Suprapubic skin (tissue), 4 donors: ENCODE measurements at regions not wholly inside any gene's neighbourhood (a gene's known extent, or its start where the extent isn't known, plus 50 kb on each side); places are given as distances from the start of the nearest gene placed in this dataset.

ENCODE experiments used
- EP300 ChIP-seq: sonication (generic); formaldehyde crosslinking; IDR thresholded peaks from one replicate; pipeline ENCODE4 v1.6.1; 2017; ENCODE audit warnings: antibody characterized with exemption
- POLR2A ChIP-seq, 2 donors: fragments of 450-650 bp; IDR thresholded peaks; one replicate each; pipeline ENCODE4 v1.6.1; 2017; ENCODE audit warnings: antibody characterized with exemption in 2 of 2, mild to moderate bottlenecking in 2 of 2, moderate library complexity in 2 of 2
- POLR2AphosphoS5 ChIP-seq, 3 donors: sonication (generic); formaldehyde crosslinking; IDR thresholded peaks; one replicate each; pipeline ENCODE4 v1.6.1; 2017; ENCODE audit warnings: antibody characterized with exemption in 3 of 3
- TF ChIP-seq, protein P1 (sequence below), 2 donors: fragments of 200-600 bp in 1 of 2; fragments of 450-650 bp in 1 of 2; sonication (generic) in 1 of 2; IDR thresholded peaks; one replicate each; pipeline ENCODE4 v1.5.1; 2016 to 2019; ENCODE audit warnings: antibody characterized with exemption in 2 of 2, mild to moderate bottlenecking in 1 of 2, moderate library complexity in 1 of 2

DNA sequence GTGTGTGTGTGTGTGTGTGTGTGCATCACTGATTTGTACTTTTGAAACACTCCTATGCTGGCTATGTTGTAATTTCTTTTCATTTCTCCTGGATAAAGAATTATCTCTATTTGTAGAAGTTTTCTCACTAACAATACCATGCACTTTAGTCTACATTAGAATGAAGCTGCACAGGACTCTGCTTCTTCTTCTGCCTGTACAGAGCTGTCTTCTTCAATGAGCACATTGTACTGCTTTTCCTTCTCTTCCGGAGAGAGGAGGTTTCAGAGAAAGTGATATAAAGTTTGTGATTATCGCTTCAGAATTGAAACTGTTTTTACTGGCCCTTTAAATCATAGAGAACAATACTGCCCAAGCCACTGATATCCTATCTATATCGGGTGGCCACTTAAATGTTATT lies 677.0 kb downstream of the NR2F1-AS1 start:
- TF ChIP-seq, protein P1, sequence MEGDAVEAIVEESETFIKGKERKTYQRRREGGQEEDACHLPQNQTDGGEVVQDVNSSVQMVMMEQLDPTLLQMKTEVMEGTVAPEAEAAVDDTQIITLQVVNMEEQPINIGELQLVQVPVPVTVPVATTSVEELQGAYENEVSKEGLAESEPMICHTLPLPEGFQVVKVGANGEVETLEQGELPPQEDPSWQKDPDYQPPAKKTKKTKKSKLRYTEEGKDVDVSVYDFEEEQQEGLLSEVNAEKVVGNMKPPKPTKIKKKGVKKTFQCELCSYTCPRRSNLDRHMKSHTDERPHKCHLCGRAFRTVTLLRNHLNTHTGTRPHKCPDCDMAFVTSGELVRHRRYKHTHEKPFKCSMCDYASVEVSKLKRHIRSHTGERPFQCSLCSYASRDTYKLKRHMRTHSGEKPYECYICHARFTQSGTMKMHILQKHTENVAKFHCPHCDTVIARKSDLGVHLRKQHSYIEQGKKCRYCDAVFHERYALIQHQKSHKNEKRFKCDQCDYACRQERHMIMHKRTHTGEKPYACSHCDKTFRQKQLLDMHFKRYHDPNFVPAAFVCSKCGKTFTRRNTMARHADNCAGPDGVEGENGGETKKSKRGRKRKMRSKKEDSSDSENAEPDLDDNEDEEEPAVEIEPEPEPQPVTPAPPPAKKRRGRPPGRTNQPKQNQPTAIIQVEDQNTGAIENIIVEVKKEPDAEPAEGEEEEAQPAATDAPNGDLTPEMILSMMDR (IDR thresholded peaks at IDR 0.05): no peak
- no peak for TF ChIP-seq POLR2A (IDR thresholded peaks at IDR 0.05)
- no peak for TF ChIP-seq POLR2AphosphoS5 (IDR thresholded peaks at IDR 0.05)
- no peak for TF ChIP-seq EP300
